ENCODE measurements at regions not wholly inside any gene's neighbourhood (a gene's known extent, or its start where the extent isn't known, plus 50 kb on each side); places are given as distances from the start of the nearest gene placed in this dataset.

DNA sequence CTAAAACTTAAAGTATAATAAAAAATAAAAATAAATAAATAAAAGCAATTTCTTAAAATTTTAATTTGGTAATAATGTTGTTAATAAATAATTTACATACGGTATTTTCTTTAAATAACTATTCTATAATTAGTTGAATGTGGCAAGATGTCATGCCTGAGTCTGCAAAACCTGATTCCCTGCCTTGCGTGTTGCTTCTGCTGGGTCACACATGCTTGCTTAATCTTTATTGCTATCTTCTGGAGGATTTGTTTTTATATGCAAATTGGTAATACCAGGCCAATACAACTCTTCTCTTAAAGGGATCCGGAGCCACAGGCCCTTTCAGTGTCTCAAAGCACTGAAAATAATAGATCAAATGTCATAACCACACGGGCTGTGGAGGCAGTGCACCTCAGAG, 59.4 kb upstream of the ABCB5 start:
- ChIA-PET CTCF (no interaction called here), POLR2A (ENCODE audit: unreplicated experiment) (no interaction called here)
- no peak overlapping the region for H2BK20ac ChIP-seq (ENCODE audit: low read depth, low read length)
- H3K27ac ChIP-seq (ENCODE audit: insufficient read depth, low read length) = no peak overlapping the region
- WGBS, 2 experiments (ENCODE audit: extremely low coverage in 2 of 2, insufficient read length in 1 of 2) = no CpG with 5 or more reads among the region's 4 CpGs
- H3K9me1 ChIP-seq (ENCODE audit: insufficient read depth, low read length) = no peaks in the 10 kb centered on the region
- no peaks in the 10 kb centered on the region for H3K27me3 ChIP-seq (ENCODE audit: control insufficient read depth, insufficient read depth, low read length)
- H3K23ac ChIP-seq (ENCODE audit: low read depth, low read length) = no peak overlapping the region
- H4K8ac ChIP-seq (ENCODE audit: low read depth in 2 of 2, low read length in 2 of 2) = no peak overlapping the region
- ATAC-seq (ENCODE audit: low read depth) (no peak), DNase-seq (no peak)
- H2AK5ac ChIP-seq (ENCODE audit: low read depth, low read length) = no peak overlapping the region
- no peak overlapping the region for H2BK15ac ChIP-seq (ENCODE audit: low read depth, low read length)
- dilution Hi-C loops (cut with HindIII; ENCODE audit: low sequenced_read_pairs, unreplicated experiment) (no loop called here), in situ Hi-C loops (cut with MboI; ENCODE audit: low sequenced_read_pairs) (no loop called here), intact Hi-C loops (cut with micrococcal nuclease) (no loop called here)
- no peaks in the 10 kb centered on the region for H3K4me1 ChIP-seq (ENCODE audit: control insufficient read depth, insufficient read depth, low read length)
- no peak overlapping the region for H2BK5ac ChIP-seq (ENCODE audit: low read depth, low read length, poor library complexity, severe bottlenecking)
- H3K4ac ChIP-seq (ENCODE audit: low read depth, low read length) = no peak overlapping the region
- no peak overlapping the region for H3K9ac ChIP-seq (ENCODE audit: low read depth, low read length)
- BruUV-seq (replicated peaks) = no TSS peak
- TF ChIP-seq MXI1 (IDR thresholded peaks at IDR 0.05; ENCODE audit: borderline replicate concordance, low read depth, low read length) (no peak), MAZ (IDR thresholded peaks at IDR 0.05; ENCODE audit: borderline replicate concordance, low read depth, low read length) (no peak), CHD1 (IDR thresholded peaks at IDR 0.05; ENCODE audit: low read depth, low read length) (no peak), NFE2L2 (IDR thresholded peaks at IDR 0.05; ENCODE audit: low read depth, low read length) (no peak), POLR2A (IDR thresholded peaks at IDR 0.05; ENCODE audit: low read depth, low read length) (no peak), CEBPB (IDR thresholded peaks at IDR 0.05; ENCODE audit: low read depth, low read length) (no peak), RFX5 (IDR thresholded peaks at IDR 0.05; ENCODE audit: low read depth, low read length) (no peak), RCOR1 (IDR thresholded peaks at IDR 0.05; ENCODE audit: insufficient replicate concordance, low read length) (no peak)
- TF ChIP-seq, protein P1, sequence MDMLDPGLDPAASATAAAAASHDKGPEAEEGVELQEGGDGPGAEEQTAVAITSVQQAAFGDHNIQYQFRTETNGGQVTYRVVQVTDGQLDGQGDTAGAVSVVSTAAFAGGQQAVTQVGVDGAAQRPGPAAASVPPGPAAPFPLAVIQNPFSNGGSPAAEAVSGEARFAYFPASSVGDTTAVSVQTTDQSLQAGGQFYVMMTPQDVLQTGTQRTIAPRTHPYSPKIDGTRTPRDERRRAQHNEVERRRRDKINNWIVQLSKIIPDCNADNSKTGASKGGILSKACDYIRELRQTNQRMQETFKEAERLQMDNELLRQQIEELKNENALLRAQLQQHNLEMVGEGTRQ (IDR thresholded peaks at IDR 0.05; ENCODE audit: low read depth, low read length) = no peak
- no peak overlapping the region for H3K18ac ChIP-seq (ENCODE audit: low read depth, low read length)
- no peaks in the 10 kb centered on the region for H3K79me1 ChIP-seq (ENCODE audit: low read depth in 1 of 2, low read length in 2 of 2)
- H4K91ac ChIP-seq (ENCODE audit: insufficient read depth, low read depth, low read length) = no peak overlapping the region
- 0 out of 2 replicates have a peak, but pooled peaks cover 2% of the 10 kb centered on the region for H3K9me3 ChIP-seq (ENCODE audit: control insufficient read depth, insufficient read depth, low read length)
- no peak overlapping the region for H4K5ac ChIP-seq (ENCODE audit: low read depth, low read length)
- no peak overlapping the region for H3K56ac ChIP-seq (ENCODE audit: extremely low read depth, insufficient read depth, low read length)
- H2AK9ac ChIP-seq (replicated peaks; ENCODE audit: low read depth, low read length, poor library complexity) = no peak overlapping the region
- H3K4me2 ChIP-seq (ENCODE audit: low read depth, low read length) = no peak overlapping the region
- no peak overlapping the region for H3K14ac ChIP-seq (replicated peaks; ENCODE audit: low read depth, low read length)
- no peaks in the 10 kb centered on the region for H4K20me1 ChIP-seq (ENCODE audit: insufficient read depth, low read length)
- no peak overlapping the region for H3K4me3 ChIP-seq (ENCODE audit: insufficient read depth, low read depth, low read length)
- no peaks in the 10 kb centered on the region for H3K36me3 ChIP-seq (ENCODE audit: control insufficient read depth, insufficient read depth, low read length)
- no peak overlapping the region for H2AFZ ChIP-seq (replicated peaks; ENCODE audit: low read length, poor library complexity)
- no peak overlapping the region for H2BK120ac ChIP-seq (ENCODE audit: low read depth, low read length)
